ENCODE measurements at regions not wholly inside any gene's neighbourhood (a gene's known extent, or its start where the extent isn't known, plus 50 kb on each side); places are given as distances from the start of the nearest gene placed in this dataset.

DNA sequence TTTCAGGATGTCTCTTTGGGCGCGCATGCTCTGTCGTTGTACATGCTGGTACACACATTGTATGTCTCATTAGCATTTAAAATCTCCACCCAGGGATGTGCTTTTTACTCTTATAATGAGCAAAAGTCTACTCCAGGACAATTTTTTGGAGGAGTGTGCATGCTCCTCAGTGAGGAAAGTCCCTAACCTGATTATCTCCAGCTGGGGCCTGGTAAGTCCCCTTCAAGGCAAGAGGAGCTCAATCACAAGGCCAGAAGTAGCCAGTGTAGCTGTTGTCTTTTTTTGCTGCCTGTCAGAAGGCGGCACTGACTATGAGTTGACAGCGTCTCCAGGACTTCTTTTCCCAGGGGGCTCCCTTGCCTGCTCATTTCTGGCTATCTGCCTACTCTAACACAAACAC, 218.3 kb upstream of the CNTN1 start:
- WGBS, 2 donors = 70 to 73% methylated on average over 5 of the region's 5 CpGs
- H3K9me3 ChIP-seq = no peaks in the 10 kb centered on the region
- DNase-seq (ENCODE audit: low spot score in 2 of 2) = no peak
- H3K36me3 ChIP-seq = no peaks in the 10 kb centered on the region
- TF ChIP-seq CTCF (IDR thresholded peaks at IDR 0.05) (no peak), EP300 (IDR thresholded peaks at IDR 0.05) (no peak), POLR2A (IDR thresholded peaks at IDR 0.05) (no peak)
- H3K4me3 ChIP-seq = no peak overlapping the region
- H3K27me3 ChIP-seq = no peaks in the 10 kb centered on the region
- no peaks in the 10 kb centered on the region for H3K4me1 ChIP-seq
- H3K27ac ChIP-seq = no peak overlapping the region

DNA sequence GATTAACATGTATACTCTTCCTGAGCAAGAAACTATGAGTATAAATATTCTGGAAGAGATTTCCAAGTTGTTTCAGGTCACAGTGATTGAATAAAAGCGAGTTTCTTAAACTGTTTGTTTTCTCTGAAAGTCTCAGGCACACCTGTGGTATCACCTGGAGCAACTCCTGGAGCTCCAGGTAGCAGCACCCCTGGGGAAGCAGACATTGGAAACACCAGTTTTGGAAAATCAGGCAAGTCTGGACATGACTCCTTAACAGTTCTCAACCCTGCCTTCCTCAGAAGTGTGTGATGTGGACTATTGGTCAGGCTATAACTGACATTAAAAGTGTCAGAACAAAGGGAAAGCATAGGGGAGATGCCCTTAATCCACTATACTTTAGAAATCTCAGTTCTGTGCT, 217.6 kb upstream of the CNTN1 start:
- Histone ChIP-seq H3K27ac (no peak overlapping the region), H3K9me3 (peaks cover 0 to 3% (median 0%) of the 10 kb centered on the region in 4 donors), H3K36me3 (no peaks in the 10 kb centered on the region), H3K4me3 (no peak overlapping the region), H3K27me3 (no peaks in the 10 kb centered on the region), H3K4me1 (no peaks in the 10 kb centered on the region)
- DNase-seq (ENCODE audit: low spot score in 2 of 2) = no peak
- TF ChIP-seq CTCF (IDR thresholded peaks at IDR 0.05) (no peak), POLR2A (IDR thresholded peaks at IDR 0.05) (no peak), EP300 (IDR thresholded peaks at IDR 0.05) (no peak)
- 88 to 90% methylated on average over 1 of the region's 1 CpG for WGBS, 2 donors

- H3K4me1 ChIP-seq = no peaks in the 10 kb centered on the region
- H3K36me3 ChIP-seq = no peaks in the 10 kb centered on the region
- no peak for TF ChIP-seq EP300 (IDR thresholded peaks at IDR 0.05)
- TF ChIP-seq POLR2A (IDR thresholded peaks at IDR 0.05) = no peak
- no peak for TF ChIP-seq CTCF (IDR thresholded peaks at IDR 0.05)
- no peak overlapping the region for H3K27ac ChIP-seq
- WGBS, 2 donors = 84% methylated on average over 3 of the region's 3 CpGs
- no peaks in the 10 kb centered on the region for H3K9me3 ChIP-seq
- H3K4me3 ChIP-seq = no peak overlapping the region
- DNase-seq (ENCODE audit: low spot score in 2 of 2) = no peak
- H3K27me3 ChIP-seq = no peaks in the 10 kb centered on the region
These were observed 192.4 kb upstream of the CNTN1 start for GRCh38 chr12:40499856-40500255.

GRCh38 chr12:40502322-40502721, 189.9 kb upstream of the CNTN1 start:
- H3K27ac ChIP-seq = no peak overlapping the region
- TF ChIP-seq EP300 (IDR thresholded peaks at IDR 0.05) (no peak), POLR2A (IDR thresholded peaks at IDR 0.05) (no peak), CTCF (IDR thresholded peaks at IDR 0.05) (no peak)
- no peak overlapping the region for H3K4me3 ChIP-seq
- no peaks in the 10 kb centered on the region for H3K27me3 ChIP-seq
- H3K9me3 ChIP-seq = no peaks in the 10 kb centered on the region
- no peaks in the 10 kb centered on the region for H3K36me3 ChIP-seq
- H3K4me1 ChIP-seq = no peaks in the 10 kb centered on the region
- 59 to 69% methylated on average over 3 of the region's 3 CpGs for WGBS, 2 donors
- no peak for DNase-seq (ENCODE audit: low spot score in 2 of 2)

- Histone ChIP-seq H3K27ac (no peak overlapping the region), H3K27me3 (no peaks in the 10 kb centered on the region), H3K4me1 (no peaks in the 10 kb centered on the region), H3K4me3 (no peak overlapping the region), H3K9me3 (no peaks in the 10 kb centered on the region), H3K36me3 (no peaks in the 10 kb centered on the region)
- 11% methylated on average over 1 of the region's 1 CpG for WGBS, 2 donors
- no peak for DNase-seq (ENCODE audit: low spot score in 2 of 2)
- TF ChIP-seq CTCF (IDR thresholded peaks at IDR 0.05) = no peak
These were observed 186.9 kb upstream of the CNTN1 start for GRCh38 chr12:40505327-40505726.
